Calu3 (cell line): ENCODE measurements at regions not wholly inside any gene's neighbourhood (a gene's known extent, or its start where the extent isn't known, plus 50 kb on each side); places are given as distances from the start of the nearest gene placed in this dataset.

Experiments used
- BruUV-seq: library from RNA; stranded (reverse); fragments of 400-500 nt; replicated peaks from 2 replicates; lab custom pipeline; 2021; lab: Mats Ljungman, UMichigan
- CTCF ChIA-PET: fragments of 300-600 bp; sonication (Branson Sonifier 250); formaldehyde crosslinking; loops from one replicate; lab custom pipeline; 2022; ENCODE audit warnings: antibody characterized with exemption; lab: Charles Lee
- DNase-seq: peaks from one replicate; pipeline ENCODE4 v3.0.0; 2022
- H3K27ac Mint-ChIP-seq: one replicate; pipeline ENCODE4 v1.8.0; 2022; ENCODE audit warnings: mixed read lengths; ENCODE audit not compliant: unreplicated experiment
- H3K27me3 Mint-ChIP-seq: one replicate; pipeline ENCODE4 v1.8.0; 2022; ENCODE audit warnings: mixed read lengths; ENCODE audit not compliant: unreplicated experiment
- H3K36me3 Mint-ChIP-seq: one replicate; pipeline ENCODE4 v1.8.0; 2022; ENCODE audit warnings: mild to moderate bottlenecking, moderate library complexity, mixed read lengths; ENCODE audit not compliant: insufficient read depth, unreplicated experiment
- H3K4me1 Mint-ChIP-seq: one replicate; pipeline ENCODE4 v1.8.0; 2022; ENCODE audit warnings: mild to moderate bottlenecking, low read depth, mixed read lengths; ENCODE audit not compliant: unreplicated experiment
- H3K4me3 Mint-ChIP-seq: one replicate; pipeline ENCODE4 v1.8.0; 2022; ENCODE audit warnings: mild to moderate bottlenecking, low read depth, moderate library complexity, mixed read lengths; ENCODE audit not compliant: unreplicated experiment
- H3K9me3 Mint-ChIP-seq: one replicate; pipeline ENCODE4 v1.8.0; 2022; ENCODE audit warnings: low read depth, mixed read lengths; ENCODE audit not compliant: unreplicated experiment
- CTCF ChIP-seq: fragments of 200-600 bp; IDR thresholded peaks from one replicate; pipeline ENCODE4 v1.8.0; 2022; ENCODE audit warnings: antibody characterized with exemption; ENCODE audit not compliant: unreplicated experiment
- intact Hi-C: fragments of 100-400 bp; cut with micrococcal nuclease; formaldehyde crosslinking; loops from one replicate; pipeline ENCODE4 v1.10.0; 2022; ENCODE audit not compliant: unreplicated experiment

GRCh38 chr7:142355328-142355727 is 97.5 kb upstream of the PRSS58 start:
- H3K36me3 Mint-ChIP-seq: no peaks in the 10 kb centered on the region
- CTCF ChIA-PET: interaction anchor here (1.6 kb wide), 1 partner anchor 10 kb away, joined by 3 read pairs; no protein-coding TSS in a partner anchor
- intact Hi-C loops: no loop called here
- H3K27ac Mint-ChIP-seq: no peak overlapping the region
- no TSS peak for BruUV-seq
- no peak overlapping the region for H3K4me3 Mint-ChIP-seq
- H3K27me3 Mint-ChIP-seq: peaks cover 41% of the 10 kb centered on the region
- H3K9me3 Mint-ChIP-seq: no peaks in the 10 kb centered on the region
- DNase-seq: no peak
- H3K4me1 Mint-ChIP-seq: peaks cover 2% of the 10 kb centered on the region
- TF ChIP-seq CTCF: no peak

- BruUV-seq: no TSS peak
- TF ChIP-seq CTCF: no peak
- no peak overlapping the region for H3K27ac Mint-ChIP-seq
- H3K4me1 Mint-ChIP-seq: peaks cover 9% of the 10 kb centered on the region
- intact Hi-C loops: no loop called here
- H3K4me3 Mint-ChIP-seq: no peak overlapping the region
- H3K27me3 Mint-ChIP-seq: peaks cover 48% of the 10 kb centered on the region
- CTCF ChIA-PET: interaction anchor here (1.2 to 1.4 kb wide), 2 partner anchors 18 to 34 kb away, joined by 3 read pairs; no protein-coding TSS in a partner anchor
- H3K36me3 Mint-ChIP-seq: no peaks in the 10 kb centered on the region
- no peak for DNase-seq
- H3K9me3 Mint-ChIP-seq: peaks cover 3% of the 10 kb centered on the region
Observed at GRCh38 chr7:142353147-142354060, 95.5 kb upstream of the PRSS58 start.

GRCh38 chr7:142352543-142352942 is 94.7 kb upstream of the PRSS58 start:
- Mint-ChIP-seq H3K4me1 (peaks cover 9% of the 10 kb centered on the region), H3K36me3 (no peaks in the 10 kb centered on the region), H3K27me3 (peaks cover 48% of the 10 kb centered on the region), H3K9me3 (peaks cover 3% of the 10 kb centered on the region), H3K27ac (no peak overlapping the region), H3K4me3 (no peak overlapping the region)
- BruUV-seq: no TSS peak
- CTCF ChIA-PET: no interaction called here
- no peak for DNase-seq
- intact Hi-C loops: no loop called here
- TF ChIP-seq CTCF: no peak

GRCh38 chr7:142351145-142351544 is 93.3 kb upstream of the PRSS58 start:
- TF ChIP-seq CTCF: no peak
- no peak overlapping the region for H3K4me3 Mint-ChIP-seq
- H3K27ac Mint-ChIP-seq: no peak overlapping the region
- H3K27me3 Mint-ChIP-seq: peaks cover 48% of the 10 kb centered on the region
- peaks cover 3% of the 10 kb centered on the region for H3K9me3 Mint-ChIP-seq
- peaks cover 9% of the 10 kb centered on the region for H3K4me1 Mint-ChIP-seq
- CTCF ChIA-PET: no interaction called here
- DNase-seq: no peak
- no TSS peak for BruUV-seq
- no peaks in the 10 kb centered on the region for H3K36me3 Mint-ChIP-seq
- intact Hi-C loops: no loop called here
